ENCODE measurements at regions not wholly inside any gene's neighbourhood (a gene's known extent, or its start where the extent isn't known, plus 50 kb on each side); places are given as distances from the start of the nearest gene placed in this dataset.

- intact Hi-C loops (cut with DNase I), result no loop called here
- ATAC-seq, result peak; percentile 92 to 94 (median 94)
- WGBS (ENCODE audit: insufficient coverage, low coverage, low lambda C conversion rate, missing lambda C conversion rate), result 23% methylated on average over 5 of the region's 5 CpGs
- peaks cover 0 to 16% (median 3%) of the 10 kb centered on the region in 4 donors for H3K4me1 ChIP-seq
- no peaks in the 10 kb centered on the region for H3K9me3 ChIP-seq
- no peaks in the 10 kb centered on the region for H3K36me3 ChIP-seq
- no peak overlapping the region for H3K4me3 ChIP-seq
- peak in 2 of 3 donors; percentile 29 to 42 for DNase-seq
- TF ChIP-seq POLR2A (IDR thresholded peaks at IDR 0.05), result no peak
- TF ChIP-seq, protein P1, sequence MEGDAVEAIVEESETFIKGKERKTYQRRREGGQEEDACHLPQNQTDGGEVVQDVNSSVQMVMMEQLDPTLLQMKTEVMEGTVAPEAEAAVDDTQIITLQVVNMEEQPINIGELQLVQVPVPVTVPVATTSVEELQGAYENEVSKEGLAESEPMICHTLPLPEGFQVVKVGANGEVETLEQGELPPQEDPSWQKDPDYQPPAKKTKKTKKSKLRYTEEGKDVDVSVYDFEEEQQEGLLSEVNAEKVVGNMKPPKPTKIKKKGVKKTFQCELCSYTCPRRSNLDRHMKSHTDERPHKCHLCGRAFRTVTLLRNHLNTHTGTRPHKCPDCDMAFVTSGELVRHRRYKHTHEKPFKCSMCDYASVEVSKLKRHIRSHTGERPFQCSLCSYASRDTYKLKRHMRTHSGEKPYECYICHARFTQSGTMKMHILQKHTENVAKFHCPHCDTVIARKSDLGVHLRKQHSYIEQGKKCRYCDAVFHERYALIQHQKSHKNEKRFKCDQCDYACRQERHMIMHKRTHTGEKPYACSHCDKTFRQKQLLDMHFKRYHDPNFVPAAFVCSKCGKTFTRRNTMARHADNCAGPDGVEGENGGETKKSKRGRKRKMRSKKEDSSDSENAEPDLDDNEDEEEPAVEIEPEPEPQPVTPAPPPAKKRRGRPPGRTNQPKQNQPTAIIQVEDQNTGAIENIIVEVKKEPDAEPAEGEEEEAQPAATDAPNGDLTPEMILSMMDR (IDR thresholded peaks at IDR 0.05), result no peak
- peak overlapping the region; percentile 26 to 70 (median 42) for H3K27ac ChIP-seq
- H3K27me3 ChIP-seq, result no peaks in the 10 kb centered on the region
Observed at GRCh38 chr4:22941688-22942375, 249.1 kb downstream of the GBA3 start.

DNA sequence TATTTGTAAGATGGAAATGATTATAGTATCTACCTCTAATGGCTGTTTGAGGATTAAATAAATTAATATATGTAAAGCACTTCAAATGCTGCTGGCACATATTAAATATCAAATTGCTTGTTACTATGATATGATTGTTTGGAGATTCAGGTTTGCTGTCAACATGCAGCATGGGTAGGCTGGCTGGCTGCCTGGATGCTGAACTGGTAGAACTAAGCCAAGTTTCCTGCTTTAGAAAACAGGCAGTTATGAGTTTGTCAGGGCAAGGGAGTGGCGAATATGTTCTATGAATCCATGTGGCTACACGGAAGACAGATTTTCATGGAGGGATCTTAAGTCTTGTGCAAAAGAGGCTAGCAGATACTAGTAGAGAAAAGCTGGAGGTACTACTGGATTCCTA lies 239.6 kb downstream of the GBA3 start:
- intact Hi-C loops (cut with DNase I), result no loop called here
- no peaks in the 10 kb centered on the region for H3K4me1 ChIP-seq
- H3K27ac ChIP-seq, result no peak overlapping the region
- H3K4me3 ChIP-seq, result no peak overlapping the region
- H3K9me3 ChIP-seq, result no peaks in the 10 kb centered on the region
- H3K27me3 ChIP-seq, result no peaks in the 10 kb centered on the region
- TF ChIP-seq POLR2A (IDR thresholded peaks at IDR 0.05), result no peak
- TF ChIP-seq, protein P1 (IDR thresholded peaks at IDR 0.05), result no peak
- H3K36me3 ChIP-seq, result no peaks in the 10 kb centered on the region
- no peak for ATAC-seq
- WGBS (ENCODE audit: insufficient coverage, low coverage, low lambda C conversion rate, missing lambda C conversion rate), result 85% methylated on average over 2 of the region's 2 CpGs
- DNase-seq, result no peak

GRCh38 chr4:22922426-22922825 lies 229.7 kb downstream of the GBA3 start:
- no peak for DNase-seq
- Histone ChIP-seq H3K27ac (no peak overlapping the region), H3K36me3 (no peaks in the 10 kb centered on the region), H3K9me3 (no peaks in the 10 kb centered on the region), H3K4me3 (no peak overlapping the region), H3K27me3 (no peaks in the 10 kb centered on the region), H3K4me1 (no peaks in the 10 kb centered on the region)
- no peak for TF ChIP-seq POLR2A (IDR thresholded peaks at IDR 0.05)
- TF ChIP-seq, protein P1 (IDR thresholded peaks at IDR 0.05), result no peak
- ATAC-seq, result no peak
- intact Hi-C loops (cut with DNase I), result no loop called here
- WGBS (ENCODE audit: insufficient coverage, low coverage, low lambda C conversion rate, missing lambda C conversion rate), result 60% methylated on average over 1 of the region's 2 CpGs

GRCh38 chr4:22921936-22922335 lies 229.2 kb downstream of the GBA3 start:
- ATAC-seq, result no peak
- 47% methylated on average over 5 of the region's 5 CpGs for WGBS (ENCODE audit: insufficient coverage, low coverage, low lambda C conversion rate, missing lambda C conversion rate)

More at GRCh38 chr4:22921936-22922335, 229.2 kb downstream of the GBA3 start:
- no peak overlapping the region for H3K4me3 ChIP-seq
- no peak for TF ChIP-seq POLR2A (IDR thresholded peaks at IDR 0.05)
- TF ChIP-seq, protein P1 (IDR thresholded peaks at IDR 0.05), result no peak
- no peaks in the 10 kb centered on the region for H3K27me3 ChIP-seq
- no peaks in the 10 kb centered on the region for H3K36me3 ChIP-seq
- intact Hi-C loops (cut with DNase I), result no loop called here
- H3K27ac ChIP-seq, result no peak overlapping the region
- no peaks in the 10 kb centered on the region for H3K4me1 ChIP-seq
- DNase-seq, result no peak
- H3K9me3 ChIP-seq, result no peaks in the 10 kb centered on the region
